WTC11 (cell line): ENCODE measurements at regions not wholly inside any gene's neighbourhood (a gene's known extent, or its start where the extent isn't known, plus 50 kb on each side); places are given as distances from the start of the nearest gene placed in this dataset.
A peak's percentile ranks its signal among the peaks of the same experiment; 100 is the strongest.
"Not testable (repeated sequence)": the region's sequence is repeated elsewhere in the genome, so short reads cannot be mapped to it uniquely, and the experiment has no call there.

ENCODE experiments used
- ATAC-seq: fragments of 200-7000 bp; cut with Tn5 transposase; 2 replicates; pipeline ENCODE4 v1.10.0; 2021; ENCODE audit warnings: mild to moderate bottlenecking, moderate library complexity
- CTCF ChIA-PET: fragments of 300-600 bp; sonication (Branson Sonifier 250); formaldehyde crosslinking; loops from one replicate; lab custom pipeline; 2021; ENCODE audit warnings: antibody characterized with exemption; lab: Charles Lee
- POLR2A ChIA-PET: fragments of 350-600 bp; sonication (Branson Sonifier 250); formaldehyde crosslinking; loops from one replicate; lab custom pipeline; 2021; ENCODE audit warnings: antibody characterized with exemption; lab: Charles Lee
- DNase-seq: peaks from one replicate; pipeline ENCODE4 v3.0.0; 2021; ENCODE audit warnings: low spot score
- H3K27ac Mint-ChIP-seq: 2 replicates; pipeline ENCODE4 v1.8.0; 2021; ENCODE audit warnings: mixed read lengths
- H3K27me3 Mint-ChIP-seq: 2 replicates; pipeline ENCODE4 v1.8.0; 2021; ENCODE audit warnings: low read depth, mild to moderate bottlenecking, moderate library complexity, mixed read lengths
- H3K36me3 Mint-ChIP-seq: 2 replicates; pipeline ENCODE4 v1.8.0; 2021; ENCODE audit warnings: mixed read lengths
- H3K4me1 Mint-ChIP-seq: 2 replicates; pipeline ENCODE4 v1.8.0; 2022; ENCODE audit warnings: mixed read lengths
- H3K4me3 Mint-ChIP-seq: 2 replicates; pipeline ENCODE4 v1.8.0; 2021; ENCODE audit warnings: mild to moderate bottlenecking, moderate library complexity, mixed read lengths
- H3K9me3 Mint-ChIP-seq: 2 replicates; pipeline ENCODE4 v1.8.0; 2021; ENCODE audit warnings: mixed read lengths
- AR ChIP-seq: fragments of 250-450 bp; sonication (Bioruptor Pico); IDR thresholded peaks from 2 replicates; pipeline ENCODE4 v1.9.0; 2021; ENCODE audit warnings: mild to moderate bottlenecking
- ATF2 ChIP-seq: sonication (generic); formaldehyde crosslinking; IDR thresholded peaks from 2 replicates; pipeline ENCODE4 v1.8.1; 2022; ENCODE audit warnings: low read depth, missing genetic modification reagents, borderline replicate concordance
- CBFB ChIP-seq: sonication (generic); formaldehyde crosslinking; IDR thresholded peaks from 2 replicates; pipeline ENCODE4 v1.8.1; 2022; ENCODE audit warnings: mild to moderate bottlenecking, low read depth, missing genetic modification reagents
- FOXJ3 ChIP-seq: sonication (generic); formaldehyde crosslinking; IDR thresholded peaks from 2 replicates; pipeline ENCODE4 v1.9.0; 2021; ENCODE audit warnings: missing genetic modification reagents, mild to moderate bottlenecking, borderline replicate concordance
- HMGA2 ChIP-seq: fragments of 250-450 bp; sonication (Bioruptor Pico); IDR thresholded peaks from 2 replicates; pipeline ENCODE4 v1.4.0; 2021; ENCODE audit warnings: mild to moderate bottlenecking, moderate library complexity
- HMGXB4 ChIP-seq: sonication (generic); formaldehyde crosslinking; IDR thresholded peaks from 2 replicates; pipeline ENCODE4 v1.8.1; 2023; ENCODE audit warnings: mild to moderate bottlenecking, moderate library complexity, missing genetic modification reagents
- IRF2 ChIP-seq: sonication (generic); formaldehyde crosslinking; IDR thresholded peaks from 2 replicates; pipeline ENCODE4 v1.8.0; 2022; ENCODE audit warnings: low read depth, missing genetic modification reagents, borderline replicate concordance
- NFATC4 ChIP-seq: fragments of 250-450 bp; sonication (Bioruptor Pico); IDR thresholded peaks from 2 replicates; pipeline ENCODE4 v1.9.0; 2021; ENCODE audit warnings: mild to moderate bottlenecking
- NR3C1 ChIP-seq: sonication (generic); formaldehyde crosslinking; conservative IDR thresholded peaks from 2 replicates; pipeline ENCODE4 v1.8.1; 2023; ENCODE audit warnings: low read depth, mild to moderate bottlenecking, missing genetic modification reagents
- SMAD3 ChIP-seq: sonication (generic); formaldehyde crosslinking; IDR thresholded peaks from 2 replicates; pipeline ENCODE4 v1.8.0; 2022; ENCODE audit warnings: missing genetic modification reagents, mild to moderate bottlenecking, borderline replicate concordance
- SOX15 ChIP-seq: fragments of 250-450 bp; sonication (Bioruptor Pico); IDR thresholded peaks from 2 replicates; pipeline ENCODE4 v1.9.0; 2021; ENCODE audit warnings: mild to moderate bottlenecking
- TEAD1 ChIP-seq: sonication (generic); formaldehyde crosslinking; IDR thresholded peaks from 2 replicates; pipeline ENCODE4 v1.8.0; 2022; ENCODE audit warnings: mild to moderate bottlenecking, missing genetic modification reagents
- ZNF416 ChIP-seq: fragments of 250-450 bp; sonication (Bioruptor Pico); IDR thresholded peaks from 2 replicates; pipeline ENCODE4 v1.9.0; 2021; ENCODE audit warnings: mild to moderate bottlenecking, inconsistent platforms
- TF ChIP-seq, protein P1 (sequence below): fragments of 250-450 bp; sonication (Bioruptor Pico); IDR thresholded peaks from 2 replicates; pipeline ENCODE4 v1.9.0; 2021; ENCODE audit warnings: moderate library complexity, mild to moderate bottlenecking, inconsistent platforms, borderline replicate concordance
- TF ChIP-seq, protein P2 (sequence below): sonication (generic); formaldehyde crosslinking; IDR thresholded peaks from 2 replicates; pipeline ENCODE4 v1.8.1; 2023; ENCODE audit warnings: mild to moderate bottlenecking, missing genetic modification reagents
- TF ChIP-seq, protein P3 (sequence below): fragments of 250-450 bp; sonication (Bioruptor Pico); conservative IDR thresholded peaks from 2 replicates; pipeline ENCODE4 v1.9.0; 2021; ENCODE audit warnings: mild to moderate bottlenecking
- TF ChIP-seq, protein P4 (sequence below): sonication (generic); formaldehyde crosslinking; IDR thresholded peaks from 2 replicates; pipeline ENCODE4 v1.8.1; 2022; ENCODE audit warnings: low read depth, mild to moderate bottlenecking, moderate library complexity, missing genetic modification reagents, borderline replicate concordance

DNA sequence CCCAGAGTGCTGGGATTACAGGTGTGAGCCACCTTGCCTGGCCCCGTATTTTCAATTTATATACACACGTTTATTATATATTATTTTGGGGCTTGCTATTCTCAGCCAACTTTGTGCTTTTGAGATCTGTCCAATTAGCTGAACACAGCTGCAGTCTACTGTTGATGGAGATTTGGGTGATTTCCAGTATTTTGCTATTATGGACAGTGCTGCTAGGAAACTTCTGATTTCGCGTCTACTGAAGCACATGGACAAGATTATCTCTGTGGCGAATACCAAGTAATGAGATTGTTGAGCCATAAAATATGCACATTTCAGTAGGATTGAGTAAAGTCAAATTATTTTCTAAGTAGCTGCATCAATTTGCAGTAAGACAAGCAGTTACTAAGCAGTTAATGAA is 1731.2 kb upstream of the CDH6 start:
- Mint-ChIP-seq H3K27me3 (no peaks in the 10 kb centered on the region), H3K27ac (no peak overlapping the region), H3K9me3 (peaks cover 14% of the 10 kb centered on the region), H3K4me3 (no peak overlapping the region), H3K4me1 (peaks cover 2% of the 10 kb centered on the region; the same call in 1 of the 2 replicates), H3K36me3 (no peaks in the 10 kb centered on the region)
- DNase-seq (no peak), ATAC-seq (no peak)
- ChIA-PET POLR2A (no interaction called here), CTCF (no interaction called here)
- TF ChIP-seq NFATC4: no peak
- no peak for TF ChIP-seq HMGXB4
- TF ChIP-seq, protein P1, sequence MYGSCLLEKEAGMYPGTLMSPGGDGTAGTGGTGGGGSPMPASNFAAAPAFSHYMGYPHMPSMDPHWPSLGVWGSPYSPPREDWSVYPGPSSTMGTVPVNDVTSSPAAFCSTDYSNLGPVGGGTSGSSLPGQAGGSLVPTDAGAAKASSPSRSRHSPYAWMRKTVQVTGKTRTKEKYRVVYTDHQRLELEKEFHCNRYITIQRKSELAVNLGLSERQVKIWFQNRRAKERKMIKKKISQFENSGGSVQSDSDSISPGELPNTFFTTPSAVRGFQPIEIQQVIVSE (CRISPR knock-in tag): no peak
- no peak for TF ChIP-seq TEAD1 (CRISPR knock-in tag)
- TF ChIP-seq, protein P2, sequence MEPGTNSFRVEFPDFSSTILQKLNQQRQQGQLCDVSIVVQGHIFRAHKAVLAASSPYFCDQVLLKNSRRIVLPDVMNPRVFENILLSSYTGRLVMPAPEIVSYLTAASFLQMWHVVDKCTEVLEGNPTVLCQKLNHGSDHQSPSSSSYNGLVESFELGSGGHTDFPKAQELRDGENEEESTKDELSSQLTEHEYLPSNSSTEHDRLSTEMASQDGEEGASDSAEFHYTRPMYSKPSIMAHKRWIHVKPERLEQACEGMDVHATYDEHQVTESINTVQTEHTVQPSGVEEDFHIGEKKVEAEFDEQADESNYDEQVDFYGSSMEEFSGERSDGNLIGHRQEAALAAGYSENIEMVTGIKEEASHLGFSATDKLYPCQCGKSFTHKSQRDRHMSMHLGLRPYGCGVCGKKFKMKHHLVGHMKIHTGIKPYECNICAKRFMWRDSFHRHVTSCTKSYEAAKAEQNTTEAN (CRISPR knock-in tag): no peak

- no peak for ATAC-seq
Measured at GRCh38 chr5:29460971-29461559, 1732.4 kb upstream of the CDH6 start.

DNA sequence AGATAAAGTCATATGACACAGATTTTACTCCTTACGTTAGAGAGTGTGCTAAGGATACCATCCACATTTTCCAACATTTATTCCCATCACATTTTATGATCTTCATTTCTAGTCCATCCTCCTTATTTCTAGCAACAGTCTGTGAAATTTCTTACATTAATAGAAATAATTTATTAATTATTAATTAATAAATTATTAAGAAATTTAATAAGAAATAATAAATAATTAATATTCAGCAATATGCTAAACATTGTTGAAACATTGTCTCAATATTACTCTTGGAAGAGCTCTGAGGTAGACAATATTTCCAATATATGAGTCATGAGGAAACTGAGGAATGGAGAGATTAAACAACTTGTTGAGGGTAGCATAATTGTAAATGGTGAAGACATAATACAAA is 1742.5 kb upstream of the CDH6 start:
- H3K9me3 Mint-ChIP-seq, H3K27ac Mint-ChIP-seq, DNase-seq, H3K36me3 Mint-ChIP-seq, H3K27me3 Mint-ChIP-seq, CTCF ChIA-PET, POLR2A ChIA-PET, ATAC-seq, H3K4me3 Mint-ChIP-seq, H3K4me1 Mint-ChIP-seq: not testable (repeated sequence)
- TF ChIP-seq HMGA2 (CRISPR knock-in tag): peak; percentile 93

More at GRCh38 chr5:29460971-29461559, 1732.4 kb upstream of the CDH6 start:
- H3K27me3 Mint-ChIP-seq: no peaks in the 10 kb centered on the region
- no peaks in the 10 kb centered on the region for H3K36me3 Mint-ChIP-seq
- H3K27ac Mint-ChIP-seq: no peak overlapping the region
- CTCF ChIA-PET: no interaction called here
- H3K9me3 Mint-ChIP-seq: peaks cover 4% of the 10 kb centered on the region; the same call in 1 of the 2 replicates
- no peak for DNase-seq
- POLR2A ChIA-PET: no interaction called here
- TF ChIP-seq AR (CRISPR knock-in tag): no peak
- TF ChIP-seq IRF2 (CRISPR knock-in tag): no peak
- TF ChIP-seq NR3C1 (CRISPR knock-in tag): no peak
- TF ChIP-seq ATF2 (CRISPR knock-in tag): no peak
- no peak overlapping the region for H3K4me3 Mint-ChIP-seq
- no peaks in the 10 kb centered on the region for H3K4me1 Mint-ChIP-seq

DNA sequence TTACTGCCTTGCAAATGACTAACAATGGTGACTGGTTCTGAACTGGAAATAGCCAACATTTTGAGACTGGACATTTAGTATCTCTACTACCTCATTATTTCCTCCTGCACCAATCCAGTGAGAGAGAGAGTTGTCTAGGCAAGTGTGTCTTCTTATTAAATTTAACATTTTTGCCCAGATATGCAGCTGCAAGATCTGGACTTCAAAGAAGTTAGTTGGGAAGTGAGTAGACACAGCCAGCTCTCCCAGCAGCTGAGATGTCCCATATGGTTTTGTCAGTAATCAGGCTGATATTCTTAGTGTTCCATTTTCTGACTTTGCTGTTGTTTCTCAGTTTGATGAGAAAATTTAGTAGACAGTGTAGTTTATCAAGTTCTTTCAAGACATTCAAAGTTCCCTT is 1778.8 kb upstream of the CDH6 start:
- H3K27me3 Mint-ChIP-seq: no peaks in the 10 kb centered on the region
- H3K36me3 Mint-ChIP-seq: no peaks in the 10 kb centered on the region
- ChIA-PET CTCF (no interaction called here), POLR2A (no interaction called here)
- no peak overlapping the region for H3K27ac Mint-ChIP-seq
- DNase-seq (no peak), ATAC-seq (no peak)
- H3K9me3 Mint-ChIP-seq: peaks cover 4% of the 10 kb centered on the region; the same call in 1 of the 2 replicates
- H3K4me1 Mint-ChIP-seq: no peaks in the 10 kb centered on the region
- H3K4me3 Mint-ChIP-seq: no peak overlapping the region
- TF ChIP-seq, protein P3, sequence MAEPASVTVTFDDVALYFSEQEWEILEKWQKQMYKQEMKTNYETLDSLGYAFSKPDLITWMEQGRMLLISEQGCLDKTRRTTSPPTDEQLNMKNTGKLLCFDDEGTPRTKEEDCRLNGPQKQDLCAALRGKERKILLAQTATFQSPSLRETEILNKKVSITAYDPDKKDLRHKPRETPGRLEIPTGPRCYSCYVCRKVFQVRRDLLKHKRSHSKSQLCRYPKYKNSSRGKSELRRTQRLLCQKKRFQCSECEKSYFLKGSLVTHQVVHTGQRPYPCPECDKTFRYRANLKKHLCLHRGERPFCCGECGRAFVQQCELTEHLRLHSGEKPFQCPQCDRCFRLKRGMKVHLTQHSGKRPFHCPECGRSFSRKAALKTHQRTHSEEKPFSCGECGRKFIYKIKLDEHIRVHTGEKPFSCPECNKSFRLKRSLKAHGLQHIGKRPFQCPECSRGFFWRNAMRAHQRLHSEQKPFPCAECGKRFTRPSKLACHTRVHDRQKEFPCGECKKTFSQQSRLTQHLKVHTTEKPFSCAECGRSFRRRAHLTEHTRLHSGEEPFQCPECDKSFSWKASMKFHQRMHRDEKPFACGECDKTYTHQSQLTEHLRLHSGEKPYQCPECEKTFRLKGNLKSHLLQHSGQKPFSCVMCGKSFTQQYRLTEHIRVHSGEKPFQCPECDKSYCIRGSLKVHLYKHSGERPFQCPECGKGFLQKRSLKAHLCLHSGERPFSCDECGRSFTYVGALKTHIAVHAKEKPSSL (CRISPR knock-in tag): no peak
- TF ChIP-seq, protein P4, sequence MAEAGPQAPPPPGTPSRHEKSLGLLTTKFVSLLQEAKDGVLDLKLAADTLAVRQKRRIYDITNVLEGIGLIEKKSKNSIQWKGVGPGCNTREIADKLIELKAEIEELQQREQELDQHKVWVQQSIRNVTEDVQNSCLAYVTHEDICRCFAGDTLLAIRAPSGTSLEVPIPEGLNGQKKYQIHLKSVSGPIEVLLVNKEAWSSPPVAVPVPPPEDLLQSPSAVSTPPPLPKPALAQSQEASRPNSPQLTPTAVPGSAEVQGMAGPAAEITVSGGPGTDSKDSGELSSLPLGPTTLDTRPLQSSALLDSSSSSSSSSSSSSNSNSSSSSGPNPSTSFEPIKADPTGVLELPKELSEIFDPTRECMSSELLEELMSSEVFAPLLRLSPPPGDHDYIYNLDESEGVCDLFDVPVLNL (CRISPR knock-in tag): no peak
- TF ChIP-seq SMAD3 (CRISPR knock-in tag) (no peak), ZNF416 (CRISPR knock-in tag) (no peak), SOX15 (CRISPR knock-in tag) (no peak), FOXJ3 (CRISPR knock-in tag) (no peak), CBFB (CRISPR knock-in tag) (no peak)
